ENCODE measurements at regions not wholly inside any gene's neighbourhood (a gene's known extent, or its start where the extent isn't known, plus 50 kb on each side); places are given as distances from the start of the nearest gene placed in this dataset.

DNA sequence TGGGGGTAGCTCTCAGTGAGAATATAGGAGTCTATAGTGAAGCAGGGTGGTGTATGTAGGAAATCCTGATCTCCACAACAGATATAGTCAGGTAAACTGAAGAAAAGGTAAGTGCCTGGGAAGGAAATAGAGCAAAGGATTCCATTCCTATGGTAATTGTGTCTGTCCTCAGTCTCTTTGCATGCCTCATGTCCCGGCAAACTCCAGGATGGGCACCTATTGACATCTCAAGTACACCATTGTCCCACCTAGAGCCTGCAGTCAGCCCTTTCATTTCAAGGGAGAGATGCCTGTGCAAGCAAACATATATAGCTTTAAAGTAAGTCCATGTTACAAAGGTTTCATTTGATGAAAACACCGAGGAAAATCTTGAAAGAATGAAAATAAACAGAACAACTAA is 257.7 kb upstream of the AZI2 start:
- TF ChIP-seq, protein P1, sequence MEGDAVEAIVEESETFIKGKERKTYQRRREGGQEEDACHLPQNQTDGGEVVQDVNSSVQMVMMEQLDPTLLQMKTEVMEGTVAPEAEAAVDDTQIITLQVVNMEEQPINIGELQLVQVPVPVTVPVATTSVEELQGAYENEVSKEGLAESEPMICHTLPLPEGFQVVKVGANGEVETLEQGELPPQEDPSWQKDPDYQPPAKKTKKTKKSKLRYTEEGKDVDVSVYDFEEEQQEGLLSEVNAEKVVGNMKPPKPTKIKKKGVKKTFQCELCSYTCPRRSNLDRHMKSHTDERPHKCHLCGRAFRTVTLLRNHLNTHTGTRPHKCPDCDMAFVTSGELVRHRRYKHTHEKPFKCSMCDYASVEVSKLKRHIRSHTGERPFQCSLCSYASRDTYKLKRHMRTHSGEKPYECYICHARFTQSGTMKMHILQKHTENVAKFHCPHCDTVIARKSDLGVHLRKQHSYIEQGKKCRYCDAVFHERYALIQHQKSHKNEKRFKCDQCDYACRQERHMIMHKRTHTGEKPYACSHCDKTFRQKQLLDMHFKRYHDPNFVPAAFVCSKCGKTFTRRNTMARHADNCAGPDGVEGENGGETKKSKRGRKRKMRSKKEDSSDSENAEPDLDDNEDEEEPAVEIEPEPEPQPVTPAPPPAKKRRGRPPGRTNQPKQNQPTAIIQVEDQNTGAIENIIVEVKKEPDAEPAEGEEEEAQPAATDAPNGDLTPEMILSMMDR (IDR thresholded peaks at IDR 0.05): no peak
- TF ChIP-seq POLR2A (IDR thresholded peaks at IDR 0.05): no peak
- no peak for TF ChIP-seq POLR2AphosphoS5 (IDR thresholded peaks at IDR 0.05)

All from upper lobe of left lung (tissue), 4 donors.